ENCODE measurements at regions not wholly inside any gene's neighbourhood (a gene's known extent, or its start where the extent isn't known, plus 50 kb on each side); places are given as distances from the start of the nearest gene placed in this dataset.

DNA sequence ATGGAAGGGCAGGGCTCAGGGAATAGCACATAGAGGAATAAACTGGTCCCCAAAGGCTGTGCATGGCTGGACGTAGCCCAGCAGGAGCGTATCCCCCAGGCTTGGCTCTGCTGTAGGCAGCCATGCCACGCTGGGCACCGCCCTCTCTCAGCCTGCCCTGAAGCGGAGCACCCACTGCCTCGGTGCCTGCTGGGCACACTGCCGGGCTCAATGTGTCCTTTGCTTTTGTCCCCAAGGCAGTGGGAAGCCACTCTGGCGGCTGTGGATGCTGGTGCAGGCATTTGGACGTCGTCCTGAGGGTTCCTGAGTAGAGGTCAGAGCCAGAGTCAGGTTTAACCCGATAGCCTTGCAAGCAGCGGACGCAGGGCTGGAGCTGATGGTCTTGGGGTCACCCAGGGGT lies 141.0 kb downstream of the ENGASE start:
- Histone ChIP-seq H3K4me1 (no peaks in the 10 kb centered on the region), H3K27me3 (replicated peaks; ENCODE audit: control insufficient read depth, insufficient read depth, low read length) (peaks cover 1% of the 10 kb centered on the region), H3K4me3 (ENCODE audit: low read depth, low read length) (no peak overlapping the region), H3K9me3 (no peaks in the 10 kb centered on the region), H3K36me3 (ENCODE audit: control insufficient read depth, insufficient read depth, low read length) (no peaks in the 10 kb centered on the region)
- H3K36me3 Mint-ChIP-seq (ENCODE audit: insufficient read depth, unreplicated experiment) = peaks cover 6% of the 10 kb centered on the region
- no TSS peak for BruUV-seq (replicated peaks)
- DNase-seq = no peak
- ChIA-PET CTCF (no interaction called here), POLR2A (no interaction called here)
- no peak overlapping the region for H3K27ac Mint-ChIP-seq (ENCODE audit: unreplicated experiment)
- intact Hi-C loops (cut with micrococcal nuclease; ENCODE audit: unreplicated experiment) = no loop called here
- H3K27me3 Mint-ChIP-seq (ENCODE audit: insufficient read depth, unreplicated experiment) = peaks cover 52% of the 10 kb centered on the region
- H3K4me1 Mint-ChIP-seq (ENCODE audit: low read depth, unreplicated experiment) = no peaks in the 10 kb centered on the region
- TF ChIP-seq, protein P1, sequence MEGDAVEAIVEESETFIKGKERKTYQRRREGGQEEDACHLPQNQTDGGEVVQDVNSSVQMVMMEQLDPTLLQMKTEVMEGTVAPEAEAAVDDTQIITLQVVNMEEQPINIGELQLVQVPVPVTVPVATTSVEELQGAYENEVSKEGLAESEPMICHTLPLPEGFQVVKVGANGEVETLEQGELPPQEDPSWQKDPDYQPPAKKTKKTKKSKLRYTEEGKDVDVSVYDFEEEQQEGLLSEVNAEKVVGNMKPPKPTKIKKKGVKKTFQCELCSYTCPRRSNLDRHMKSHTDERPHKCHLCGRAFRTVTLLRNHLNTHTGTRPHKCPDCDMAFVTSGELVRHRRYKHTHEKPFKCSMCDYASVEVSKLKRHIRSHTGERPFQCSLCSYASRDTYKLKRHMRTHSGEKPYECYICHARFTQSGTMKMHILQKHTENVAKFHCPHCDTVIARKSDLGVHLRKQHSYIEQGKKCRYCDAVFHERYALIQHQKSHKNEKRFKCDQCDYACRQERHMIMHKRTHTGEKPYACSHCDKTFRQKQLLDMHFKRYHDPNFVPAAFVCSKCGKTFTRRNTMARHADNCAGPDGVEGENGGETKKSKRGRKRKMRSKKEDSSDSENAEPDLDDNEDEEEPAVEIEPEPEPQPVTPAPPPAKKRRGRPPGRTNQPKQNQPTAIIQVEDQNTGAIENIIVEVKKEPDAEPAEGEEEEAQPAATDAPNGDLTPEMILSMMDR (IDR thresholded peaks at IDR 0.05; ENCODE audit: insufficient read depth in 1 of 2, low read depth in 1 of 2, low read length in 1 of 2, severe bottlenecking in 1 of 2, unreplicated experiment in 1 of 2) = no peak
- H3K9me3 Mint-ChIP-seq (ENCODE audit: unreplicated experiment) = no peaks in the 10 kb centered on the region
- H3K4me3 Mint-ChIP-seq (ENCODE audit: unreplicated experiment) = no peak overlapping the region

DNA sequence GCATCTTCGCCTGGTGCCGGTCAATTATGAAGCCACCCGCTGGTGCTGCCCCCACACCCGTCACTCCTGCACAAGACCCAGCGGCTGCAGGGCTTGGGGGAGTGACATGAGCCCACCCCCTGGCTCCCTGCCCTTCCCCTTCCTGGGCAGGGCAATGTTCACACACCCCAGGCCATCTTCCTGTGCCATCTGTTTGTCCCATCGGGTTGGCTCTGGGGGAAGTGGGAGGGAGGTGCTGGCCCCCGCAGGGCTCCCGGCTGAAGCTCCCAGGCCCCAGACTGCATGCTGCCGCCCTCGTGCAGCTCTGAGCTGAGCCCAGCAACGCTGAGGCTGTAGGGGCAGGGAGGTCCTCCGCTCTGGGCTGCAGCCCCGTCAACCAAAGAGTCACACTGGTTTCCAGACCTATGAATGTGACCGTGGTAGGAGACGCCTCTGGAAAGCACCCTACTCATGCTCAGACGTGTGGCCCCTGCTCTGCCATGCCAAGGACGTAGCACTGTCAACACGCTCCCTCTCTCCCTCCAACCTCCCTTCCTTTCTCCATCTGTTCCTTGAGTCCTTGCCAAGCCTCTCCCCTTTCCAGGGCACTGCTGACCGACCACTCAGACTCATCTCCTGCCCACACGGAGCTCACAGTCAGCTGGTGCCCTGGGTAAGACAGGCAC lies 140.4 kb downstream of the ENGASE start:
- Mint-ChIP-seq H3K9me3 (ENCODE audit: unreplicated experiment) (no peaks in the 10 kb centered on the region), H3K4me1 (ENCODE audit: low read depth, unreplicated experiment) (no peaks in the 10 kb centered on the region), H3K36me3 (ENCODE audit: insufficient read depth, unreplicated experiment) (peaks cover 6% of the 10 kb centered on the region), H3K4me3 (ENCODE audit: unreplicated experiment) (no peak overlapping the region), H3K27me3 (ENCODE audit: insufficient read depth, unreplicated experiment) (peaks cover 51% of the 10 kb centered on the region), H3K27ac (ENCODE audit: unreplicated experiment) (no peak overlapping the region)
- Histone ChIP-seq H3K4me3 (ENCODE audit: low read depth, low read length) (no peak overlapping the region), H3K27me3 (replicated peaks; ENCODE audit: control insufficient read depth, insufficient read depth, low read length) (peaks cover 1% of the 10 kb centered on the region), H3K9me3 (no peaks in the 10 kb centered on the region), H3K36me3 (ENCODE audit: control insufficient read depth, insufficient read depth, low read length) (no peaks in the 10 kb centered on the region), H3K4me1 (no peaks in the 10 kb centered on the region)
- ChIA-PET POLR2A (no interaction called here), CTCF (no interaction called here)
- DNase-seq = no peak
- TF ChIP-seq, protein P1 (IDR thresholded peaks at IDR 0.05; ENCODE audit: insufficient read depth in 1 of 2, low read depth in 1 of 2, low read length in 1 of 2, severe bottlenecking in 1 of 2, unreplicated experiment in 1 of 2) = no peak
- intact Hi-C loops (cut with micrococcal nuclease; ENCODE audit: unreplicated experiment) = no loop called here
- BruUV-seq (replicated peaks) = no TSS peak

DNA sequence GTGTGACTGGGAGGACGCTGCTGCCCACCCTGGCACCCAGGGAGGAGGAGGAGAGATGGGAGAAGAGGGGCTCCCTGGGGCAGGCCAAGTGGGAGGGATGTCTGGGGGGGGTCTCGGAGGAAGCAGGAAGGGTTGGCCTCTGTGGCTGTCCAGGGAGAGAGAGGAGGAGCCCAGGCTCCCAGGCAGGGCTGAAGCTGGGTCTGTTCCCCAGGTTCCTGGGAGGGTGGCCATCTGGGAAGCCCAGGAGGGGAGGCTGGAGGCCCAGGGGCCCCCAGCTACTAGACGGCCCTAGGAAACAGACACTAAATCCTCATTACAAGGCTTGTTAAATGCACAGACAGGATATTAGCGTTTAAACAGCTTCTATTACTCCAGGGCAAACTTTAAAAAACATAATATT lies 139.8 kb downstream of the ENGASE start:
- CTCF ChIA-PET = no interaction called here
- peaks cover 1% of the 10 kb centered on the region for H3K27me3 ChIP-seq (replicated peaks; ENCODE audit: control insufficient read depth, insufficient read depth, low read length)
- POLR2A ChIA-PET = no interaction called here

More for the DNA sequence above, 139.8 kb downstream of the ENGASE start:
- no peaks in the 10 kb centered on the region for H3K9me3 Mint-ChIP-seq (ENCODE audit: unreplicated experiment)
- peaks cover 51% of the 10 kb centered on the region for H3K27me3 Mint-ChIP-seq (ENCODE audit: insufficient read depth, unreplicated experiment)
- H3K27ac Mint-ChIP-seq (ENCODE audit: unreplicated experiment) = no peak overlapping the region
- H3K4me1 Mint-ChIP-seq (ENCODE audit: low read depth, unreplicated experiment) = no peaks in the 10 kb centered on the region
- Histone ChIP-seq H3K9me3 (no peaks in the 10 kb centered on the region), H3K4me1 (no peaks in the 10 kb centered on the region), H3K4me3 (ENCODE audit: low read depth, low read length) (no peak overlapping the region), H3K36me3 (ENCODE audit: control insufficient read depth, insufficient read depth, low read length) (no peaks in the 10 kb centered on the region)
- no peak for DNase-seq
- intact Hi-C loops (cut with micrococcal nuclease; ENCODE audit: unreplicated experiment) = no loop called here
- no peak overlapping the region for H3K4me3 Mint-ChIP-seq (ENCODE audit: unreplicated experiment)
- H3K36me3 Mint-ChIP-seq (ENCODE audit: insufficient read depth, unreplicated experiment) = peaks cover 6% of the 10 kb centered on the region
- no TSS peak for BruUV-seq (replicated peaks)
- TF ChIP-seq, protein P1 (IDR thresholded peaks at IDR 0.05; ENCODE audit: insufficient read depth in 1 of 2, low read depth in 1 of 2, low read length in 1 of 2, severe bottlenecking in 1 of 2, unreplicated experiment in 1 of 2) = no peak

Data from Caco-2 (cell line).